NCI-H446 (cell line): ENCODE measurements at regions not wholly inside any gene's neighbourhood (a gene's known extent, or its start where the extent isn't known, plus 50 kb on each side); places are given as distances from the start of the nearest gene placed in this dataset.

ENCODE experiments used
- DNase-seq, 2 experiments: peaks; one replicate each; lab custom pipeline; 2025; lab: John Stamatoyannopoulos, UW

DNA sequence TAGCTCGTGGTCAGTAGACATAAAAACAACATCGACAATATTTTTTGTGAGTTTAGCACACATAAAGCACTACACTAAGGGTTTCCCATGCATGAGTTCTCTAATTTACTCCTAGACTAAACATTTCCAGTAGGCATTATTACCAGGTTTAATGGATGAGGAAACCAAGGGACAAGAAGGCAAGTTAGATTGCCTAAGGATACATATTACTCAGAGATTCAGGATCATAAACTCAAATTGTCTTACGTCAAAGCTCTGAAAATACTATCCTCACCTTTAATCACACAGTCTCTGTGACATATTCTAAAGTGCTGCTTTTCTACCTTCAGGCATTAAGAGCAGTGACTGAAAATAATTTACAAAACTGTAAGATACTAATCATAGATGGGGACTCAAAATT lies 655.3 kb downstream of the SLC16A7 start:
- no peak for DNase-seq

DNA sequence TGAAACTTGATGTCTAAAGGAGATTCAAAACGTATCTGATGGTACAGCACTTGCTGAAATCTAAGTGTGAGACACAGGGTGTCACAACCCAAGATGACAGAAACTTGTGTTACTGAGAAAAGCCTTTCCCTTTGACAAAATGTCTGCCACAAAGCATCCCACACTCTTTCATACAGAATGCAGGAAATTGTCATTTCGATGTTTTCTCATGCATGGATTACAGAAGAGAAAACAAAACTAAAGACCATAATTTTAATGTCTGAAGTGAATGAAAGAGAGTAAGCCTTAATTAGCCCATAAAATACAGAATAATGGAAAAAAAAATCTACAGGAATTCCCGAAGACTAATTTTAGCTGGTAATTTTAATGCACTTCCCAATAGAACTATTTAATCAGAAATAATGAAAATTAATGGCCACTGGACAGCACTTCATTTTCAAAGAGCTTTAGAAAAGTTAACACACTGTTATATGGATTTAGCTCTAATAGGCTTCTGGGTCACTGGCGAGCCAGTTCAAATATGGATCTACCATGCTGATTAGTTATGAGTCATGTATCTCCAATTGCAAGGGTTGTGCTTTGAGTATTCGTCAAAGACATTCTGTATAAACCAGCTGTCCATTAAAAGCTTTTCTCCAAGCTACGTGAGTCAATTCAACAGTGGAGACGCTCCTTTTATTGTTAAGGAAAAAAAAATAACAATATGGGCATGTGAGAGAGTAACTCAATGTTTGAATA lies 656.7 kb downstream of the SLC16A7 start:
- no peak for DNase-seq

GRCh38 chr12:60255044-60255443 lies 659.2 kb downstream of the SLC16A7 start:
- DNase-seq = no peak

DNA sequence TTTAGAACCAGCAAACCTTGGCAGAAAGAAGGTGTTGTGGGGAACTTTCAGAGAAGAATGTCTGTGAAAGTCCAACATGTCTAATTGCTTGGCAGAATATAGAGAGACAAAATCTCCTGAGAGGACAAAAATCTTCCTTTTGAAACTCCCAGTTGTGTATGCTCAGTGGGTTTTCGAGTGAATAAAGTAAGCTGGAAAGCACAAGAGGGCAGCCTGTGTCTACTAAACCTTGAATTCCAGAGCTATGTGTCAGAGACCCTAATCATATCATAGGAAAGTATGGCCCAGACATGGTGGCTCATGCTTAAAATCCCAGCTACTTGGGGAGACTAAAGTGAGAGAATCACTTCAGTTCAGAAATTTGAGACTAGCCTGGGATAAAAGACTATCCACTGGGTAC lies 661.2 kb downstream of the SLC16A7 start:
- DNase-seq = no peak

- no peak for DNase-seq
These were observed 663.4 kb downstream of the SLC16A7 start for GRCh38 chr12:60259225-60259624.

DNA sequence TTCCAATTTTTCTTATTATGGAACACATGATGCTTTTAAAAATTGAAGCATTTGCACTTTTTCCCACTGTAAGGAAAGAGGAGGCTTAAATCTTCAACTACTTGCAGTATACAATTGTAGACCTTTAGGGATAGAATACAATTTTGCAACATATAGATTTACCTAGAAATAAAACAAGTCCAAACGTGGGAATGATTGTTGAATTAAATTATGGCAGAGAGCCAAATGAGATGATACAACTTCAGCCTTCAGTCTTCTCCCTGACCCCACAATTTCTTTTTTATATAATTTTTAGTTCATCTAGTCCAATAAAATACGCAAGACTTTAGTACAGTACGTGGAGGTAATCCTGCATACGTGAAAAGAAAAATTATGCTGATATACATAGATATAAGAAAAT lies 666.5 kb downstream of the SLC16A7 start:
- no peak for DNase-seq

- DNase-seq = no peak
These were observed 667.3 kb downstream of the SLC16A7 start for GRCh38 chr12:60263161-60263560.

GRCh38 chr12:60263836-60264493 lies 668.1 kb downstream of the SLC16A7 start:
- DNase-seq = no peak

DNA sequence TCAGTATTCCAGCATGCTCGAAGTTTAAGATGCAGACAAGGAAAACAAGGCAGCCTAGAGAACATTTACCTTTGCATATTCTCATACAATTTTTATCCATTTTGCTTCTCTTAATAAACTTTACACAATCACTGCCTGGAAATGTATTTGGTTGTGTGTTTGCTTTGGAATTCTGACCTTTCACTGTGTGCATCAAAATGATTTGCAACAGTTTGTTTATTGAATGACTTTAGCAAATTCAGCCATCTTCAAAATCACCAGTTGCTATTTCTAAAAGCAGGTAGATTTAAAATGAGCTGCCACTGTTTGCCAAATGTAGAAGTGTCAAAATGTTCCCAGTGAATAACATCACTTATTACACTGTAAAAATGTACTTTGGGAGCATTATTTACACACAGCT lies 669.9 kb downstream of the SLC16A7 start:
- no peak for DNase-seq

DNA sequence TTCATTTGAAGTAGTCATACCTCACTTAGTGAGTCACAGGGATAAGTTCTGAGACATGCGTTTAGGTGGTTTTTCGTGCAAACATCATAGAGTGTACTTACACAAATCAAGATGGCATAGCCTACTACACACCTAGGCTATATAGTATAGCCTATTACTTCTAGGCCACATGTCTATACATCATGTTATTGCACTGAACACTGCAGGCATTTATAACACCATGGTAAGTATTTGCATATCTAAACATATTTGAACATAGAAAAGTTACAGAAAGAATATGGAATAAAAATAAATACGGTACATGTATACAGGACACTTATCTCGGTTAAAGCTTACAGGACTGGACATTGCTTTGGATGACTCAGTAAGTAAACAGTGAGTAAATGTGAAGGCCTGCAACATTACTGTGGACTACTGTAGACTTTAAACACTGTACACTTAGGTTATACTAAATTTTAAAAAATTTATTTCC lies 670.6 kb downstream of the SLC16A7 start:
- DNase-seq = no peak

GRCh38 chr12:60269611-60270269 lies 673.9 kb downstream of the SLC16A7 start:
- DNase-seq = no peak

DNA sequence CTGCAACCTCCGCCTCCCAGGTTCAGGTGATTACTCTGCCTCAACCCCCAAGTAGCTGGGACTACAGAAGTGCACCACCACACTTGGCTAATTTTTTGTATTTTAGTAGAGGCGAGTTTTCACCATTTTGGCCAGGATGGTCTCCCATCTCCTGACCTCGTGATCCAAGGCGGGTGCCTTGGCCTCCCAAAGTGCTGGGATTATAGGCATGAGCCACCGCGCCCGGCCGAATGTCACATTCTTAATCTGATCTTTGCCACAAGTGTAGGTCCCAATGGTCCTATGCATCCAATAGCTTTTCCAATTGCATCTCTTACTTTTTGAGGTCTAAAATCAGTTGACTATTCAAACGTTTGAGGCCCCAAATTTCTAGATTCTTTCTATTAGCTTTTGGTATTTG lies 676.0 kb downstream of the SLC16A7 start:
- no peak for DNase-seq

DNA sequence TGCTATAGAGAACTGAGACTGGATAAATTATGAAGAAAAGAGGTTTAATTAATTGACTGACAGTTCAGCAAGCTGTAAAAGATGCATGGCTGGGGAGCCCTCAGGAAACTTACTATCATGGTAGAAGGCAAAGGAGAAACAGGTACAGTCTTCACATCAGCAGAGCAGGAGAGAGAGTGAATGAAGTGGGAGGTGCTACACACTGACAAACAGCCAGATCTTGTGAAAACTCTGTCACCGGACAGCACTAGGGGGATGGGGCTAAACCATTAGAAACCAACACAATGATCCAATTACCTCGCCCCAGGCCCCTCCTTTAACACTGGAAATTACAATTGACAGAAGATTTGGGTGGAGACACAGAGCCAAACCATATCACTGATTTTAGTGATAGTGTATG lies 682.4 kb downstream of the SLC16A7 start:
- DNase-seq = no peak

- DNase-seq = no peak
These were observed 683.4 kb downstream of the SLC16A7 start for GRCh38 chr12:60279221-60279620.

- no peak for DNase-seq
These were observed 685.7 kb downstream of the SLC16A7 start for GRCh38 chr12:60281522-60281921.

DNA sequence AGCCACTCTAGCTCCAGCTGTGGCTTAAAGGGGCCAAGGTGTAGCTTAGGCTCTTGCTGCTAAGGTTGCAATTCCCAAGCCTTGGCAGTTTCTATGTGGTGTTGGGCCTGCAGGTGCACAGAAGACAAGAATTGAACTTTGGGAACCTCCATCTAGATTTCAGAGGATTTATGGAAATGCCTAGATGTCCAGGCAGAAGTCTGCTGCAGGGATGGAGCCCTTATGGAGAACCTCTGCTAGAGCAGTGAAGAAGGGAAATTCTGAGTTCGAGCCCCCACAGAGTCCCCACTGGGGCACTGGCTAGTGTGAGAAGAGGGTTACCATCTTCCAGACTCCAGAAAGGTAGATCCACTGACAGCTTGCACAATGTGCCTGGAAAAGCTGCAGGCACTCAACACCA lies 694.7 kb downstream of the SLC16A7 start:
- DNase-seq = no peak

GRCh38 chr12:60308366-60308991 lies 712.6 kb downstream of the SLC16A7 start:
- no peak for DNase-seq

GRCh38 chr12:60311940-60312339 lies 716.1 kb downstream of the SLC16A7 start:
- DNase-seq = no peak

DNA sequence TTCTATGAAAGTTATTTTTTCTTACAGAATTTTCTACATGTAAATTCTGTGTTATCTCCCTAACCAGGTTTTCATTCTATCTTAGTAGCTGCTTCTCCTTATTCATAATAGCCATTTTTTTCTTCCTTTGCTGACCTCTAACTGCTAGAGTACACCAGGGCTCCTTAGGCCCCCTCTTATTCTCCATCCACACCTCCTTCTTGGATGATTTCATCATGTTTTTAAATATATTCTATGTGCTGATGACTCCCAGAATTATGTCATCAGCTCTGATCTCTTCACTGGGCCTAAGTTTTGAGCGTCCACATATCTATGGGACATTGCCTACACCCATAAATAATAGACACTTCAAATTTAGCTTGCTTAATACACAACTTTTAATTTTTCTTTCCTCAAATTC lies 721.5 kb downstream of the SLC16A7 start:
- no peak for DNase-seq

GRCh38 chr12:60324746-60325145 lies 728.9 kb downstream of the SLC16A7 start:
- no peak for DNase-seq

GRCh38 chr12:60333461-60333860 lies 737.6 kb downstream of the SLC16A7 start:
- DNase-seq = no peak

GRCh38 chr12:60335745-60336144 lies 739.9 kb downstream of the SLC16A7 start:
- DNase-seq = no peak
